Testis (tissue), 2 donors: ENCODE measurements at regions not wholly inside any gene's neighbourhood (a gene's known extent, or its start where the extent isn't known, plus 50 kb on each side); places are given as distances from the start of the nearest gene placed in this dataset.

Experiments
- DNase-seq: peaks from one replicate; pipeline ENCODE4 v3.0.0-alpha.2; 2019
- H3K27ac ChIP-seq, 2 donors: fragments of 200-600 bp; sonication (generic); one replicate each; pipeline ENCODE4 v1.5.1; 2019
- H3K27me3 ChIP-seq: fragments of 200-600 bp; sonication (generic); one replicate; pipeline ENCODE4 v1.5.1; 2019
- H3K36me3 ChIP-seq: fragments of 200-600 bp; sonication (generic); one replicate; pipeline ENCODE4 v1.5.1; 2017; ENCODE audit warnings: low read depth; ENCODE audit errors: missing control alignments
- H3K4me1 ChIP-seq: fragments of 200-600 bp; sonication (generic); one replicate; pipeline ENCODE4 v1.5.1; 2019
- H3K4me3 ChIP-seq, 2 donors: fragments of 200-600 bp; sonication (generic); one replicate each; pipeline ENCODE4 v1.5.1; 2017 to 2019
- H3K9me3 ChIP-seq: fragments of 200-600 bp; sonication (generic); one replicate; pipeline ENCODE4 v1.5.1; 2017
- CTCF ChIP-seq, 3 experiments: fragments of 450-650 bp in 2 of 3; fragments of 200-600 bp in 1 of 3; sonication (generic) in 1 of 3; IDR thresholded peaks; one replicate each; pipeline ENCODE4 v1.5.1; 2016 to 2019; ENCODE audit warnings: antibody characterized with exemption in 3 of 3, mild to moderate bottlenecking in 2 of 3, moderate library complexity in 1 of 3
- POLR2A ChIP-seq: fragments of 450-650 bp; IDR thresholded peaks from one replicate; pipeline ENCODE4 v1.6.1; 2017; ENCODE audit warnings: antibody characterized with exemption, mild to moderate bottlenecking, moderate library complexity
- WGBS, 2 donors: methylation state at CpG; one replicate each; pipeline ENCODE4 v1.1.5; 2018; 5-methylcytosine and 5-hydroxymethylcytosine counted together
- intact Hi-C: fragments of 100-400 bp; cut with DNase I; formaldehyde crosslinking; loops from one replicate; pipeline ENCODE4 v1.15.1; 2023; ENCODE audit warnings: low total_unique reads
- small RNA-seq, 2 donors: library from RNA; depleted of rRNA; stranded (forward); fragments of <200 nt; gene quantifications; one replicate each; pipeline ENCODE3, GENCODE V24; 2016

DNA sequence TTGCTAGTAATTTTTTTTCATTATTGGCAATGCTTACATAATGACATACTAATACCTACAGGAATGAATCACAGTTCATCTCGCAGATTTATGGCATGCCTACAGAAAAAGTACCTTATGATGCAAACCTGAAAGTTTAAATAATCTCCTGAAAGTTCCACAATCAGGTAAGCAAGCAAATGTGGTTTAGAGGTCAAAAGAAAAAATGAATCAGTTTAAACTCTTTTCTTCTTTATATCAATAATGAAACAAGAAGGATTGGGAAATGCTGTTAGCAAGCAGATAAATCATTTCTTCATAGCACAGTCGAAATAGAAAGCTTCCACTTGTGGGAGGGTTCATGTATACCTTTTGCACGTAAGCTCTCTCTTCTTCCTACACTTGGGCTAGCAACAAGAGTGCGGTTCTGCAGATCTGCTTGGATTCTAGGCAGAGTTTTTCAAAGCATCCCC lies 53.7 kb upstream of the MTPN start:
- Histone ChIP-seq H3K4me3 (no peak overlapping the region), H3K36me3 (no peaks in the 10 kb centered on the region), H3K9me3 (no peaks in the 10 kb centered on the region), H3K27me3 (no peaks in the 10 kb centered on the region), H3K4me1 (peaks cover 34% of the 10 kb centered on the region), H3K27ac (peak overlapping the region; percentile 68 to 90)
- DNase-seq, result no peak
- TF ChIP-seq CTCF (IDR thresholded peaks at IDR 0.05), result no peak
- TF ChIP-seq POLR2A, result no peak
- WGBS, 2 donors, result 82 to 90% methylated on average over 4 of the region's 4 CpGs
- intact Hi-C loops, result no loop called here

DNA sequence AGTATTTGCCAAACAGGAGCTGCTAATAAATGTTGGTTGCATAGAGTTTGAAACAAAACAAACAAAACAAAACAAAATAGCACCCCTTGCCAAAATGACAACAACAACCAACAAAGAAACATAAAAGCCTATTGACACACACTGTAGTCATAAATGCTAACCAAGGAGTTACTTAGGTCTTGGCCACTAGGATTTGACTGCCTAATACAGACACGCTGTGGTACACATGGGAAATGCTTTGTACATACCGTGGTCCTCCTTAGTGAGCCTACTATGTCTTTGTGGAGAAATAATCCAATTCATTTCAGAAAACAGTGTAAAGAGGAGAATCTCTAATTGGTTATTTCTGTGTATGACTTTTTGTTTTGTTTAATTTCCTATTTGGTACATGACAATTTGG lies 53.2 kb upstream of the MTPN start:
- H3K4me3 ChIP-seq, result no peak overlapping the region
- no peaks in the 10 kb centered on the region for H3K9me3 ChIP-seq
- H3K27ac ChIP-seq, result no peak overlapping the region
- H3K36me3 ChIP-seq, result no peaks in the 10 kb centered on the region
- intact Hi-C loops, result no loop called here
- TF ChIP-seq CTCF (IDR thresholded peaks at IDR 0.05), result no peak
- no peak for TF ChIP-seq POLR2A
- DNase-seq, result no peak
- no peaks in the 10 kb centered on the region for H3K27me3 ChIP-seq
- WGBS, 2 donors, result 86 to 90% methylated on average over 2 of the region's 2 CpGs
- H3K4me1 ChIP-seq, result peaks cover 33% of the 10 kb centered on the region

DNA sequence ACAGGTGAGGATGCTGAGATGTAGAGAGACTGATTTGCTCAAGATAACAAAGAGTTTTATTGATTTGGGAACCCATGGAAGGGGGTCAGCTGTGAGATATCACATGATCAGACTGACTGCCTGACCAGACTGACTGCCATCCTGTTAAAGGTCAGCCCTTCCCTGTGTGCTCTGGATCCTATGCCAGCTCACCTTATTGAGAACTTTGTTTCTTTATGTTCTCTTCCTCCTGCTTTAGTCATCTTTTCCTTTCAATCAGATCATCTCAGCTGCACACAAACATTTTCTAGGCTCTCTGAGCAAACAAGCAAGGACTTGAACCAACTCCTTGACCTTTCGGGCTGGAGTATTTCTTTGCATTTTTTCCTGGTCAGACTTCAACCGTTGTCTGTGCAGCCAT lies 50.0 kb upstream of the MTPN start:
- Histone ChIP-seq H3K36me3 (no peaks in the 10 kb centered on the region), H3K27ac (no peak overlapping the region), H3K9me3 (no peaks in the 10 kb centered on the region), H3K4me1 (peaks cover 6% of the 10 kb centered on the region), H3K4me3 (no peak overlapping the region), H3K27me3 (no peaks in the 10 kb centered on the region)
- 85 to 92% methylated on average over 2 of the region's 2 CpGs for WGBS, 2 donors
- no peak for TF ChIP-seq POLR2A
- no peak for TF ChIP-seq CTCF (IDR thresholded peaks at IDR 0.05)
- DNase-seq, result no peak
- intact Hi-C loops, result no loop called here

Small RNA genes in the stretch of these regions (small RNA-seq; reads per million reads assigned to genes)
- gene RF00019, result 0 reads per million in 2 donors
